DMS153 (cell line): ENCODE measurements at regions not wholly inside any gene's neighbourhood (a gene's known extent, or its start where the extent isn't known, plus 50 kb on each side); places are given as distances from the start of the nearest gene placed in this dataset.
"Not testable (repeated sequence)": the region's sequence is repeated elsewhere in the genome, so short reads cannot be mapped to it uniquely, and the experiment has no call there.

Experiments used
- DNase-seq: peaks from one replicate; lab custom pipeline; 2025; lab: John Stamatoyannopoulos, UW

- no peak for DNase-seq
Observed at GRCh38 chrX:953879-954482, 258.5 kb downstream of the CRLF2 start.

- no peak for DNase-seq
Observed at GRCh38 chrX:952816-953215, 259.6 kb downstream of the CRLF2 start.

- DNase-seq: not testable (repeated sequence)
Observed at GRCh38 chrX:947262-947661, 265.2 kb downstream of the CRLF2 start.

GRCh38 chrX:943035-943434, 269.4 kb downstream of the CRLF2 start:
- DNase-seq: no peak

GRCh38 chrX:940691-941090, 271.8 kb downstream of the CRLF2 start:
- DNase-seq: no peak

- DNase-seq: no peak
Observed at GRCh38 chrX:936979-937769, 275.3 kb downstream of the CRLF2 start.

GRCh38 chrX:933611-934010, 278.8 kb downstream of the CRLF2 start:
- DNase-seq: no peak

- no peak for DNase-seq
Observed at GRCh38 chrX:928606-929005, 283.8 kb downstream of the CRLF2 start.

- DNase-seq: no peak
Observed at GRCh38 chrX:926991-927390, 285.5 kb downstream of the CRLF2 start.

GRCh38 chrX:926070-926469, 286.4 kb downstream of the CRLF2 start:
- no peak for DNase-seq

- DNase-seq: no peak
Observed at GRCh38 chrX:925652-926061, 286.8 kb downstream of the CRLF2 start.

- DNase-seq: no peak
Observed at GRCh38 chrX:925094-925493, 287.4 kb downstream of the CRLF2 start.

- no peak for DNase-seq
Observed at GRCh38 chrX:924017-924416, 288.4 kb downstream of the CRLF2 start.

- no peak for DNase-seq
Observed at GRCh38 chrX:920234-920799, 289.7 kb downstream of the SHOX start.

- DNase-seq: no peak
Observed at GRCh38 chrX:916230-916599, 285.6 kb downstream of the SHOX start.

- no peak for DNase-seq
Observed at GRCh38 chrX:915427-916229, 285.0 kb downstream of the SHOX start.

- no peak for DNase-seq
Observed at GRCh38 chrX:914206-914605, 283.6 kb downstream of the SHOX start.

- no peak for DNase-seq
Observed at GRCh38 chrX:912677-913076, 282.1 kb downstream of the SHOX start.

- DNase-seq: not testable (repeated sequence)
Observed at GRCh38 chrX:909068-909467, 278.5 kb downstream of the SHOX start.

- no peak for DNase-seq
Observed at GRCh38 chrX:906586-906985, 276.0 kb downstream of the SHOX start.

- no peak for DNase-seq
Observed at GRCh38 chrX:905848-906566, 275.4 kb downstream of the SHOX start.

GRCh38 chrX:903116-903515, 272.5 kb downstream of the SHOX start:
- no peak for DNase-seq
